Keratinocyte (primary cell): ENCODE measurements at regions not wholly inside any gene's neighbourhood (a gene's known extent, or its start where the extent isn't known, plus 50 kb on each side); places are given as distances from the start of the nearest gene placed in this dataset.

Source experiments
- DNase-seq: peaks from one replicate; pipeline ENCODE4 v3.0.0-alpha.2; 2011; ENCODE audit warnings: low read depth, missing footprints, low spot score
- FAIRE-seq: peaks from 2 replicates; lab custom pipeline; 2011; peaks lifted over from hg19 to GRCh38; lab: Jason Lieb, UNC
- H2AFZ ChIP-seq: 2 replicates; pipeline ENCODE4 v1.6.0; 2012; ENCODE audit warnings: low read length, control low read depth, inconsistent platforms; ENCODE audit not compliant: control insufficient read depth
- H3K27ac ChIP-seq: 2 replicates; pipeline ENCODE4 v1.5.1; 2011; ENCODE audit warnings: low read length; ENCODE audit not compliant: control insufficient read depth, insufficient read depth
- H3K27me3 ChIP-seq: 3 replicates; pipeline ENCODE4 v1.6.0; 2011; ENCODE audit warnings: low read length; ENCODE audit not compliant: control insufficient read depth, insufficient read depth; ENCODE audit errors: extremely low read depth
- H3K36me3 ChIP-seq, 2 experiments: 2 replicates in 1 of 2; 3 replicates in 1 of 2; pipeline ENCODE4 v1.5.1; 2011; ENCODE audit warnings: low read length in 2 of 2, mild to moderate bottlenecking in 1 of 2; ENCODE audit not compliant: control insufficient read depth in 2 of 2, insufficient read depth in 2 of 2; ENCODE audit errors: extremely low read depth in 1 of 2
- H3K4me1 ChIP-seq: 3 replicates; pipeline ENCODE4 v1.5.1; 2011; ENCODE audit warnings: low read length; ENCODE audit not compliant: control insufficient read depth, insufficient read depth; ENCODE audit errors: extremely low read depth
- H3K4me2 ChIP-seq: 3 replicates; pipeline ENCODE4 v1.6.0; 2011; ENCODE audit warnings: low read depth, low read length; ENCODE audit not compliant: control insufficient read depth, insufficient read depth; ENCODE audit errors: extremely low read depth
- H3K4me3 ChIP-seq, 3 experiments: fragments of 200-600 bp in 1 of 3; sonication (generic) in 1 of 3; 2 replicates in 2 of 3; 3 replicates in 1 of 3; pipeline ENCODE4 v1.5.1; 2011 to 2016; ENCODE audit warnings: low read length in 3 of 3, mild to moderate bottlenecking in 3 of 3, control low read depth in 2 of 3, inconsistent platforms in 1 of 3, low read depth in 1 of 3, mixed read lengths in 1 of 3, mixed run types in 1 of 3, moderate library complexity in 1 of 3; ENCODE audit not compliant: control insufficient read depth in 2 of 3, insufficient read depth in 2 of 3; ENCODE audit errors: extremely low read depth in 1 of 3
- H3K79me2 ChIP-seq: 2 replicates; pipeline ENCODE4 v1.6.0; 2012; ENCODE audit warnings: low read length; ENCODE audit not compliant: control insufficient read depth, insufficient read depth
- H3K9ac ChIP-seq: 3 replicates; pipeline ENCODE4 v1.6.0; 2011; ENCODE audit warnings: low read length; ENCODE audit not compliant: control insufficient read depth, insufficient read depth; ENCODE audit errors: extremely low read depth
- H3K9me1 ChIP-seq: 3 replicates; pipeline ENCODE4 v1.6.0; 2011; ENCODE audit warnings: low read length; ENCODE audit not compliant: control insufficient read depth, insufficient read depth; ENCODE audit errors: extremely low read depth
- H3K9me3 ChIP-seq: 2 replicates; pipeline ENCODE4 v1.5.1; 2012; ENCODE audit warnings: low read depth, low read length; ENCODE audit not compliant: control insufficient read depth
- H4K20me1 ChIP-seq: 3 replicates; pipeline ENCODE4 v1.6.0; 2011; ENCODE audit warnings: low read length; ENCODE audit not compliant: control insufficient read depth, insufficient read depth; ENCODE audit errors: extremely low read depth
- EZH2 ChIP-seq: IDR thresholded peaks from one replicate; pipeline ENCODE4 v1.6.1; 2012; ENCODE audit warnings: inconsistent platforms, mild to moderate bottlenecking, low read length, moderate library complexity
- dilution Hi-C: fragments of 300-500 bp; cut with MboI; formaldehyde crosslinking; loops from one replicate; pipeline ENCODE4 v1.7.0; 2020; ENCODE audit warnings: low sequenced_read_pairs; ENCODE audit not compliant: extremely low pct_ligation_motif_present
- TF ChIP-seq, protein P1 (sequence below), 3 experiments: IDR thresholded peaks in 1 of 3; conservative IDR thresholded peaks in 1 of 3; optimal IDR thresholded peaks in 1 of 3; 2 replicates in 2 of 3; 3 replicates in 1 of 3; pipeline versions ENCODE3 to v1.5.1; 2011; ENCODE audit warnings: low read length in 3 of 3, mild to moderate bottlenecking in 3 of 3, moderate library complexity in 2 of 3, control low read depth in 1 of 3, inconsistent platforms in 1 of 3; ENCODE audit not compliant: insufficient read depth in 2 of 3; ENCODE audit errors: extremely low read depth in 1 of 3

DNA sequence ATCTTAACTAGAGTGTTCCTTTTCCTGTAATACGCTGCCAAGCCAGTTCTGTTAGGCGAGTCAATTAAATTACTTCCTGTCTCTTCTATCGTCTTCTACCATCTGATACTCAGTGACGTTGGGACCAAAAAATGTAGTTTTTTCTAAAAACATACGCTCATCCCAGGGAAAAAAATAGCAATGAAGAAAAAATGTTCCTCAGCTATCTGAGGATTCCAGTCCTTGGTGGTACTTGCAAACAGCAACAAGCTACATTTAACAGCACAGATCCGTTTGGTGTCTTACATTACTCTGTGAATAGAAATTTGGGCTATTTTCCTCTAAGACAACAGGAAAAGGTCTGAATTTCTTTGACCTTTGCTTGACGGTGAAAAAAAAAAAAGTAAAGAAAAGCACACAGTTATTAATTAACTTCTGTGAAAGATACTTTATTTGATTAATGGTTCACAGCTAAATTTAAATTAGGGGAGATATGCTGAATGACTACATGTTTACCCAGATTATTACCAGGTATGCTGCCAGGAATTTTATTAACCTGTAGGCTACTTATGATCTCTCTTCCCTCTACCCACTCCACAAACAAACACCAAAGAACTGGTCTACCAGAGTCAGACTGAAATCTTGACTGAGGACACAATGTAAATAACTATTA lies 254.4 kb upstream of the ZPLD1 start:
- Histone ChIP-seq H3K9ac (no peak overlapping the region), H3K79me2 (no peaks in the 10 kb centered on the region), H3K27ac (peak overlapping the region; percentile 37), H3K27me3 (no peaks in the 10 kb centered on the region), H3K9me1 (no peaks in the 10 kb centered on the region), H3K4me2 (peak overlapping the region; percentile 33), H4K20me1 (no peaks in the 10 kb centered on the region), H3K4me1 (peaks cover 36% of the 10 kb centered on the region), H3K4me3 (peak overlapping the region in 1 of 3 experiments; percentile 45), H3K9me3 (no peaks in the 10 kb centered on the region), H3K36me3 (no peaks in the 10 kb centered on the region), H2AFZ (peak overlapping the region; percentile 22)
- FAIRE-seq, result no peak
- no peak for TF ChIP-seq EZH2
- TF ChIP-seq, protein P1, sequence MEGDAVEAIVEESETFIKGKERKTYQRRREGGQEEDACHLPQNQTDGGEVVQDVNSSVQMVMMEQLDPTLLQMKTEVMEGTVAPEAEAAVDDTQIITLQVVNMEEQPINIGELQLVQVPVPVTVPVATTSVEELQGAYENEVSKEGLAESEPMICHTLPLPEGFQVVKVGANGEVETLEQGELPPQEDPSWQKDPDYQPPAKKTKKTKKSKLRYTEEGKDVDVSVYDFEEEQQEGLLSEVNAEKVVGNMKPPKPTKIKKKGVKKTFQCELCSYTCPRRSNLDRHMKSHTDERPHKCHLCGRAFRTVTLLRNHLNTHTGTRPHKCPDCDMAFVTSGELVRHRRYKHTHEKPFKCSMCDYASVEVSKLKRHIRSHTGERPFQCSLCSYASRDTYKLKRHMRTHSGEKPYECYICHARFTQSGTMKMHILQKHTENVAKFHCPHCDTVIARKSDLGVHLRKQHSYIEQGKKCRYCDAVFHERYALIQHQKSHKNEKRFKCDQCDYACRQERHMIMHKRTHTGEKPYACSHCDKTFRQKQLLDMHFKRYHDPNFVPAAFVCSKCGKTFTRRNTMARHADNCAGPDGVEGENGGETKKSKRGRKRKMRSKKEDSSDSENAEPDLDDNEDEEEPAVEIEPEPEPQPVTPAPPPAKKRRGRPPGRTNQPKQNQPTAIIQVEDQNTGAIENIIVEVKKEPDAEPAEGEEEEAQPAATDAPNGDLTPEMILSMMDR (optimal IDR thresholded peaks at IDR 0.05 in 1 of 3, IDR thresholded peaks at IDR 0.05 in 1 of 3, conservative IDR thresholded peaks at IDR 0.05 in 1 of 3; ENCODE audit: extremely low read depth in 1 of 3, insufficient read depth in 2 of 3, low read length in 3 of 3), result no peak
- no peak for DNase-seq
- dilution Hi-C loops, result no loop called here

DNA sequence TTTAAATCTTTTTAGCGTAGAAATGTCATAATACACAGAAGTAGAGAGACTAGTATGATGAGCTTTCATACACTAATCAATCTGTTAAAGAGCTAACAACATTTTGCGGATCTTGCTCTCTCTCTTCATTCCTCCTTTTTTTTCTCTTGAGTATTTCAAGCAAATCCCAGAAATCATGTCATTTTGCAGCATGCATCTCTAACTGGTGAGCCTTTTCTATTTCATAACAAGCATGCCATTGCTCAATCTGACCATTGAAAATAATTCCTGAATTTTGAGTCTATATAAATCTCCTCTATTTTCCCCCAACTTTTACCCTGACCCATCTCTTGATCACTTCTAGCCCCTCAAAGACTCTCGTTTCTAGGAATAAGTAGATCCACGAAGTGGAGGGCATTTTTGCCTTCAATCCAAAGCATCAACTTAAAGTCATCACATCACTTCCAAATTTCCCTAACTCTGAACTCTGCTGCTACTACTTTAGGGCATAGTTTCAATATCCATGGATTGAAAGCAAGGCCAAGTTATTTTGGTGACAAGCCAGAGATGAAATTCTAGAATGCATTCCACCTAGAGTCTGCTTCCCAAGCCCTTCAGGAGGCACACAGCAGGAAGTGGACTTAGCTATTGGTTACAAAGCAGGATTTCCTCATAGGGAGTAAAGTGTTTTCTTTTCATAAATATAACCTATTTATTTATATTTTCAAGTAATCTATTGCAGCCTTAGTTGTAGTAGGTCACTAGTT lies 253.5 kb upstream of the ZPLD1 start:
- H3K4me3 ChIP-seq, result no peak overlapping the region
- H3K9ac ChIP-seq, result no peak overlapping the region
- H3K79me2 ChIP-seq, result no peaks in the 10 kb centered on the region
- no peak overlapping the region for H3K4me2 ChIP-seq
- TF ChIP-seq EZH2, result no peak
- TF ChIP-seq, protein P1 (optimal IDR thresholded peaks at IDR 0.05 in 1 of 3, IDR thresholded peaks at IDR 0.05 in 1 of 3, conservative IDR thresholded peaks at IDR 0.05 in 1 of 3; ENCODE audit: extremely low read depth in 1 of 3, insufficient read depth in 2 of 3, low read length in 3 of 3), result no peak
- no peaks in the 10 kb centered on the region for H3K27me3 ChIP-seq
- DNase-seq (no peak), FAIRE-seq (no peak)
- no peaks in the 10 kb centered on the region for H3K9me1 ChIP-seq
- dilution Hi-C loops, result no loop called here
- peaks cover 36% of the 10 kb centered on the region for H3K4me1 ChIP-seq
- H3K36me3 ChIP-seq, result no peaks in the 10 kb centered on the region
- no peaks in the 10 kb centered on the region for H4K20me1 ChIP-seq
- peak overlapping the region; percentile 22 for H2AFZ ChIP-seq
- H3K27ac ChIP-seq, result no peak overlapping the region
- no peaks in the 10 kb centered on the region for H3K9me3 ChIP-seq
